H9 (cell line): ENCODE measurements at regions not wholly inside any gene's neighbourhood (a gene's known extent, or its start where the extent isn't known, plus 50 kb on each side); places are given as distances from the start of the nearest gene placed in this dataset.

Source experiments
- DNase-seq: peaks from one replicate; pipeline ENCODE4 v3.0.0-alpha.2; 2017
- H2AFZ ChIP-seq: one replicate; pipeline ENCODE4 v1.6.1; 2013; ENCODE audit warnings: mild to moderate bottlenecking, low read length, control low read depth, moderate library complexity
- H2AK5ac ChIP-seq: 2 replicates; pipeline ENCODE4 v1.6.1; 2013; ENCODE audit warnings: low read length, control low read depth, mixed read lengths; ENCODE audit not compliant: insufficient read length
- H2BK120ac ChIP-seq: one replicate; pipeline ENCODE4 v1.6.1; 2013; ENCODE audit warnings: low read depth, mild to moderate bottlenecking, low read length, control low read depth, inconsistent platforms; ENCODE audit not compliant: poor library complexity, severe bottlenecking
- H2BK12ac ChIP-seq: 2 replicates; pipeline ENCODE4 v1.6.1; 2013; ENCODE audit warnings: low read length, control low read depth, mixed read lengths, low read depth; ENCODE audit not compliant: insufficient read length
- H2BK15ac ChIP-seq: 2 replicates; pipeline ENCODE4 v1.6.1; 2013; ENCODE audit warnings: low read depth, low read length, control low read depth
- H2BK20ac ChIP-seq: one replicate; pipeline ENCODE4 v1.6.1; 2013; ENCODE audit warnings: low read depth, mild to moderate bottlenecking, low read length, control low read depth, inconsistent platforms; ENCODE audit not compliant: poor library complexity, severe bottlenecking
- H2BK5ac ChIP-seq: 2 replicates; pipeline ENCODE4 v1.6.1; 2013; ENCODE audit warnings: low read length, control low read depth, mixed read lengths; ENCODE audit not compliant: insufficient read length
- H3K14ac ChIP-seq: 2 replicates; pipeline ENCODE4 v1.6.1; 2013; ENCODE audit warnings: low read length, control low read depth; ENCODE audit not compliant: insufficient read depth
- H3K18ac ChIP-seq: 2 replicates; pipeline ENCODE4 v1.6.1; 2013; ENCODE audit warnings: low read depth, mild to moderate bottlenecking, mixed read lengths, low read length, control low read depth; ENCODE audit not compliant: insufficient read length
- H3K23ac ChIP-seq: 2 replicates; pipeline ENCODE4 v1.6.1; 2013; ENCODE audit warnings: low read length, control low read depth, mixed read lengths, low read depth; ENCODE audit not compliant: insufficient read length
- H3K23me2 ChIP-seq: 2 replicates; pipeline ENCODE4 v1.6.1; 2013; ENCODE audit warnings: low read depth, mild to moderate bottlenecking, mixed read lengths, low read length, control low read depth; ENCODE audit not compliant: insufficient read length, poor library complexity, severe bottlenecking
- H3K27ac ChIP-seq: 2 replicates; pipeline ENCODE4 v1.5.1; 2013; ENCODE audit warnings: low read length, control low read depth, mixed read lengths, low read depth; ENCODE audit not compliant: insufficient read length
- H3K27me3 ChIP-seq: 2 replicates; pipeline ENCODE4 v1.6.1; 2013; ENCODE audit warnings: low read length, control low read depth, inconsistent platforms; ENCODE audit not compliant: insufficient read depth
- H3K4ac ChIP-seq: 2 replicates; pipeline ENCODE4 v1.6.1; 2013; ENCODE audit warnings: low read depth, mild to moderate bottlenecking, control low read depth, inconsistent platforms, low read length, moderate library complexity
- H3K4me1 ChIP-seq: 2 replicates; pipeline ENCODE4 v1.6.1; 2013; ENCODE audit warnings: low read length, control low read depth, inconsistent platforms; ENCODE audit not compliant: insufficient read depth
- H3K4me2 ChIP-seq: 2 replicates; pipeline ENCODE4 v1.6.1; 2013; ENCODE audit warnings: low read length, control low read depth, mixed read lengths; ENCODE audit not compliant: insufficient read length, insufficient read depth
- H3K56ac ChIP-seq: 2 replicates; pipeline ENCODE4 v1.6.1; 2013; ENCODE audit warnings: low read depth, mild to moderate bottlenecking, mixed read lengths, low read length, control low read depth; ENCODE audit not compliant: insufficient read length
- H3K79me1 ChIP-seq: 2 replicates; pipeline ENCODE4 v1.6.1; 2013; ENCODE audit warnings: low read depth, mild to moderate bottlenecking, moderate library complexity, low read length, control low read depth, inconsistent platforms; ENCODE audit not compliant: insufficient read depth, poor library complexity, severe bottlenecking
- H3K79me2 ChIP-seq: 2 replicates; pipeline ENCODE4 v1.6.1; 2013; ENCODE audit warnings: low read length, control low read depth, inconsistent platforms; ENCODE audit not compliant: insufficient read depth
- H3K9ac ChIP-seq: 2 replicates; pipeline ENCODE4 v1.6.1; 2013; ENCODE audit warnings: low read length, control low read depth, mixed read lengths; ENCODE audit not compliant: insufficient read length; ENCODE audit errors: extremely low read depth
- H3K9me3 ChIP-seq: one replicate; pipeline ENCODE4 v1.6.1; 2013; ENCODE audit warnings: low read depth, low read length, inconsistent platforms; ENCODE audit not compliant: control insufficient read depth
- H3T11ph ChIP-seq: one replicate; pipeline ENCODE4 v1.6.1; 2013; ENCODE audit warnings: mild to moderate bottlenecking, low read length, control low read depth, inconsistent platforms
- H4K20me1 ChIP-seq: one replicate; pipeline ENCODE4 v1.6.1; 2013; ENCODE audit not compliant: control insufficient read depth, insufficient read length, insufficient read depth
- H4K5ac ChIP-seq: 2 replicates; pipeline ENCODE4 v1.6.1; 2013; ENCODE audit warnings: low read depth, mild to moderate bottlenecking, mixed read lengths, low read length, control low read depth; ENCODE audit not compliant: insufficient read length
- H4K8ac ChIP-seq: replicated peaks from 2 replicates; pipeline ENCODE4 v1.6.1; 2013; ENCODE audit warnings: low read length, control low read depth, mixed read lengths, low read depth; ENCODE audit not compliant: insufficient read length
- H4K91ac ChIP-seq: 2 replicates; pipeline ENCODE4 v1.6.1; 2013; ENCODE audit warnings: low read depth, mild to moderate bottlenecking, moderate library complexity, mixed read lengths, low read length, control low read depth; ENCODE audit not compliant: insufficient read length
- H3K27ac Mint-ChIP-seq, 3 experiments: 2 replicates in 2 of 3; 3 replicates in 1 of 3; pipeline ENCODE4 v1.8.0; 2020 to 2021; ENCODE audit warnings: mixed read lengths in 3 of 3, mild to moderate bottlenecking in 1 of 3, moderate library complexity in 1 of 3
- H3K27me3 Mint-ChIP-seq: 2 replicates; pipeline ENCODE4 v1.8.0; 2021; ENCODE audit warnings: low read depth, mild to moderate bottlenecking, moderate library complexity, mixed read lengths
- H3K36me3 Mint-ChIP-seq, 3 experiments: 2 replicates in 2 of 3; 3 replicates in 1 of 3; pipeline ENCODE4 v1.8.0; 2020 to 2021; ENCODE audit warnings: low read depth in 3 of 3, mixed read lengths in 3 of 3; ENCODE audit not compliant: insufficient read depth in 1 of 3
- H3K4me1 Mint-ChIP-seq, 2 experiments: 2 replicates each; pipeline ENCODE4 v1.8.0; 2020; ENCODE audit warnings: mixed read lengths in 2 of 2
- H3K4me3 Mint-ChIP-seq, 2 experiments: 2 replicates in 1 of 2; 3 replicates in 1 of 2; pipeline ENCODE4 v1.8.0; 2020 to 2021; ENCODE audit warnings: mild to moderate bottlenecking in 2 of 2, mixed read lengths in 2 of 2, moderate library complexity in 1 of 2
- H3K9me3 Mint-ChIP-seq, 2 experiments: 2 replicates in 1 of 2; 3 replicates in 1 of 2; pipeline ENCODE4 v1.8.0; 2020; ENCODE audit warnings: mild to moderate bottlenecking in 2 of 2, mixed read lengths in 2 of 2, moderate library complexity in 1 of 2
- WGBS: extraction: QIAGEN DNeasy Blood & Tissue Kit; methylation state at CpG from one replicate; pipeline ENCODE4 v1.1.7; 2013; ENCODE audit warnings: missing lambda C conversion rate, low lambda C conversion rate, mixed read lengths; ENCODE audit not compliant: insufficient read length; ENCODE audit errors: extremely low coverage; 5-methylcytosine and 5-hydroxymethylcytosine counted together
- TF ChIP-seq, protein P1 (sequence below): fragments of 200-600 bp; sonication (generic); conservative IDR thresholded peaks from 3 replicates; pipeline ENCODE4 v1.8.0; 2021; ENCODE audit warnings: antibody characterized with exemption, mild to moderate bottlenecking

- no peaks in the 10 kb centered on the region for H3K79me1 ChIP-seq
- no peaks in the 10 kb centered on the region for H3K27me3 Mint-ChIP-seq
- no peak overlapping the region for H2AFZ ChIP-seq
Observed at GRCh38 chr2:82124629-82125028, 1820.1 kb upstream of the LRRTM1 start.

More at GRCh38 chr2:82124629-82125028, 1820.1 kb upstream of the LRRTM1 start:
- H3K4me1 ChIP-seq, result no peaks in the 10 kb centered on the region
- H2BK15ac ChIP-seq, result no peak overlapping the region
- peaks cover 8 to 12% (median 11%) of the 10 kb centered on the region in 3 experiments; a peak in 6 of 7 replicates for H3K36me3 Mint-ChIP-seq
- H4K91ac ChIP-seq, result no peak overlapping the region
- H3K9me3 ChIP-seq, result no peaks in the 10 kb centered on the region
- no peak overlapping the region for H3K56ac ChIP-seq
- H3K9me3 Mint-ChIP-seq, result peaks cover 10 to 18% of the 10 kb centered on the region in 2 experiments; a peak in 4 of 5 replicates
- no peak overlapping the region for H2BK120ac ChIP-seq
- no peak overlapping the region for H4K8ac ChIP-seq
- no peak for DNase-seq
- no peak overlapping the region for H2BK5ac ChIP-seq
- no peaks in the 10 kb centered on the region for H3K79me2 ChIP-seq
- no peak overlapping the region for H3K4me3 Mint-ChIP-seq
- H3K18ac ChIP-seq, result no peak overlapping the region
- no peaks in the 10 kb centered on the region for H3K27me3 ChIP-seq
- H3K4ac ChIP-seq, result no peak overlapping the region
- no peak overlapping the region for H3K23ac ChIP-seq
- H3K4me1 Mint-ChIP-seq, result peaks cover 7 to 8% of the 10 kb centered on the region in 2 experiments; a peak in 3 of 4 replicates
- H2BK12ac ChIP-seq, result no peak overlapping the region
- TF ChIP-seq, protein P1, sequence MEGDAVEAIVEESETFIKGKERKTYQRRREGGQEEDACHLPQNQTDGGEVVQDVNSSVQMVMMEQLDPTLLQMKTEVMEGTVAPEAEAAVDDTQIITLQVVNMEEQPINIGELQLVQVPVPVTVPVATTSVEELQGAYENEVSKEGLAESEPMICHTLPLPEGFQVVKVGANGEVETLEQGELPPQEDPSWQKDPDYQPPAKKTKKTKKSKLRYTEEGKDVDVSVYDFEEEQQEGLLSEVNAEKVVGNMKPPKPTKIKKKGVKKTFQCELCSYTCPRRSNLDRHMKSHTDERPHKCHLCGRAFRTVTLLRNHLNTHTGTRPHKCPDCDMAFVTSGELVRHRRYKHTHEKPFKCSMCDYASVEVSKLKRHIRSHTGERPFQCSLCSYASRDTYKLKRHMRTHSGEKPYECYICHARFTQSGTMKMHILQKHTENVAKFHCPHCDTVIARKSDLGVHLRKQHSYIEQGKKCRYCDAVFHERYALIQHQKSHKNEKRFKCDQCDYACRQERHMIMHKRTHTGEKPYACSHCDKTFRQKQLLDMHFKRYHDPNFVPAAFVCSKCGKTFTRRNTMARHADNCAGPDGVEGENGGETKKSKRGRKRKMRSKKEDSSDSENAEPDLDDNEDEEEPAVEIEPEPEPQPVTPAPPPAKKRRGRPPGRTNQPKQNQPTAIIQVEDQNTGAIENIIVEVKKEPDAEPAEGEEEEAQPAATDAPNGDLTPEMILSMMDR, result no peak
- no peak overlapping the region for H2BK20ac ChIP-seq
- no peak overlapping the region for H3K9ac ChIP-seq
- no peak overlapping the region for H4K5ac ChIP-seq
- H3K27ac Mint-ChIP-seq, result no peak overlapping the region; a peak in 1 of 7 replicates
- no peaks in the 10 kb centered on the region for H4K20me1 ChIP-seq
- no peak overlapping the region for H2AK5ac ChIP-seq
- no peak overlapping the region for H3K27ac ChIP-seq
- H3K23me2 ChIP-seq, result no peaks in the 10 kb centered on the region
- no peak overlapping the region for H3K4me2 ChIP-seq
- no peak overlapping the region for H3T11ph ChIP-seq
- no CpG with 5 or more reads among the region's 3 CpGs for WGBS
- no peak overlapping the region for H3K14ac ChIP-seq
